ENCODE measurements at regions not wholly inside any gene's neighbourhood (a gene's known extent, or its start where the extent isn't known, plus 50 kb on each side); places are given as distances from the start of the nearest gene placed in this dataset.
A peak's percentile ranks its signal among the peaks of the same experiment; 100 is the strongest.

- H3K79me2 ChIP-seq (ENCODE audit: insufficient read depth, low read depth, low read length): no peaks in the 10 kb centered on the region
- no peak overlapping the region for H3K27ac ChIP-seq (ENCODE audit: low read depth, low read length, poor library complexity, severe bottlenecking)
- no peaks in the 10 kb centered on the region for H3K9me3 ChIP-seq (ENCODE audit: low read length)
- intact Hi-C loops (cut with micrococcal nuclease; ENCODE audit: unreplicated experiment): no loop called here
- ChIA-PET CTCF (ENCODE audit: unreplicated experiment) (no interaction called here), POLR2A (interaction anchor here (1.3 kb wide), 1 partner anchor 11 kb away, joined by 5 read pairs; no protein-coding TSS in a partner anchor)
- no peaks in the 10 kb centered on the region for H3K9me2 ChIP-seq (ENCODE audit: insufficient read depth, low read length)
- H2AFZ ChIP-seq (ENCODE audit: low read length): no peak overlapping the region
- no peaks in the 10 kb centered on the region for H3K36me3 ChIP-seq (ENCODE audit: insufficient read depth, low read length)
- no peak for DNase-seq (ENCODE audit: low spot score)
- no peak overlapping the region for H3K4me3 ChIP-seq (ENCODE audit: low read depth, low read length, poor library complexity, severe bottlenecking)
- no TSS peak for BruUV-seq (replicated peaks)
- TF ChIP-seq EZH2phosphoT487 (IDR thresholded peaks at IDR 0.05; ENCODE audit: borderline replicate concordance, low read depth, low read length): no peak
- TF ChIP-seq CTCF (conservative IDR thresholded peaks at IDR 0.05; ENCODE audit: low read length): no peak
- H3K4me1 ChIP-seq (ENCODE audit: insufficient read depth, low read length, poor library complexity, severe bottlenecking): no peaks in the 10 kb centered on the region
- H4K20me1 ChIP-seq (ENCODE audit: insufficient read depth, low read length): no peaks in the 10 kb centered on the region
- H3K4me2 ChIP-seq (ENCODE audit: low read length): no peak overlapping the region
These were observed 340.0 kb upstream of the MAOA start for GRCh38 chrX:43316146-43316545.

- Histone ChIP-seq H3K4me1 (ENCODE audit: insufficient read depth, low read length, poor library complexity, severe bottlenecking) (no peaks in the 10 kb centered on the region), H3K79me2 (ENCODE audit: insufficient read depth, low read depth, low read length) (no peaks in the 10 kb centered on the region), H3K4me2 (ENCODE audit: low read length) (no peak overlapping the region), H3K27ac (ENCODE audit: low read depth, low read length, poor library complexity, severe bottlenecking) (no peak overlapping the region), H3K36me3 (ENCODE audit: insufficient read depth, low read length) (no peaks in the 10 kb centered on the region), H3K9me3 (ENCODE audit: low read length) (no peaks in the 10 kb centered on the region), H4K20me1 (ENCODE audit: insufficient read depth, low read length) (no peaks in the 10 kb centered on the region), H3K4me3 (ENCODE audit: low read depth, low read length, poor library complexity, severe bottlenecking) (no peak overlapping the region), H3K9me2 (ENCODE audit: insufficient read depth, low read length) (no peaks in the 10 kb centered on the region), H2AFZ (ENCODE audit: low read length) (no peak overlapping the region)
- intact Hi-C loops (cut with micrococcal nuclease; ENCODE audit: unreplicated experiment): no loop called here
- no peak for TF ChIP-seq CTCF (conservative IDR thresholded peaks at IDR 0.05; ENCODE audit: low read length)
- TF ChIP-seq EZH2phosphoT487 (IDR thresholded peaks at IDR 0.05; ENCODE audit: borderline replicate concordance, low read depth, low read length): no peak
- POLR2A ChIA-PET: interaction anchor here (1.3 kb wide), 1 partner anchor 10 kb away, joined by 5 read pairs; no protein-coding TSS in a partner anchor
- DNase-seq (ENCODE audit: low spot score): no peak
- no TSS peak for BruUV-seq (replicated peaks)
- CTCF ChIA-PET (ENCODE audit: unreplicated experiment): no interaction called here
These were observed 338.7 kb upstream of the MAOA start for GRCh38 chrX:43317378-43317777.

- Histone ChIP-seq H3K4me3 (ENCODE audit: low read depth, low read length, poor library complexity, severe bottlenecking) (no peak overlapping the region), H2AFZ (ENCODE audit: low read length) (no peak overlapping the region), H3K9me2 (ENCODE audit: insufficient read depth, low read length) (no peaks in the 10 kb centered on the region), H3K79me2 (ENCODE audit: insufficient read depth, low read depth, low read length) (no peaks in the 10 kb centered on the region), H4K20me1 (ENCODE audit: insufficient read depth, low read length) (no peaks in the 10 kb centered on the region), H3K27ac (ENCODE audit: low read depth, low read length, poor library complexity, severe bottlenecking) (no peak overlapping the region), H3K36me3 (ENCODE audit: insufficient read depth, low read length) (no peaks in the 10 kb centered on the region; the same call in 1 of the 2 replicates), H3K9me3 (ENCODE audit: low read length) (0 out of 2 replicates have a peak, but pooled peaks cover 6% of the 10 kb centered on the region), H3K4me1 (ENCODE audit: insufficient read depth, low read length, poor library complexity, severe bottlenecking) (no peaks in the 10 kb centered on the region), H3K4me2 (ENCODE audit: low read length) (no peak overlapping the region)
- BruUV-seq (replicated peaks): no TSS peak
- CTCF ChIA-PET (ENCODE audit: unreplicated experiment): no interaction called here
- POLR2A ChIA-PET: no interaction called here
- peak; percentile 26 for DNase-seq (ENCODE audit: low spot score)
- intact Hi-C loops (cut with micrococcal nuclease; ENCODE audit: unreplicated experiment): no loop called here
- TF ChIP-seq CTCF (conservative IDR thresholded peaks at IDR 0.05; ENCODE audit: low read length) (no peak), EZH2phosphoT487 (IDR thresholded peaks at IDR 0.05; ENCODE audit: borderline replicate concordance, low read depth, low read length) (no peak)
These were observed 327.6 kb upstream of the MAOA start for GRCh38 chrX:43328358-43328946.
